Thyroid gland (tissue), 4 donors: ENCODE measurements at regions not wholly inside any gene's neighbourhood (a gene's known extent, or its start where the extent isn't known, plus 50 kb on each side); places are given as distances from the start of the nearest gene placed in this dataset.

Source experiments
- DNase-seq, 2 donors: peaks; one replicate each; pipeline ENCODE4 v3.0.0-alpha.2; 2019
- H3K27ac ChIP-seq, 3 donors: fragments of 200-600 bp; sonication (generic); 1 replicate in 2 of 3; 2 replicates in 1 of 3; pipeline ENCODE4 v1.5.1; 2016 to 2019; ENCODE audit warnings: mild to moderate bottlenecking in 1 of 3, moderate library complexity in 1 of 3
- H3K27me3 ChIP-seq: fragments of 200-600 bp; sonication (generic); one replicate; pipeline ENCODE4 v1.5.1; 2019
- H3K36me3 ChIP-seq, 2 donors: fragments of 200-600 bp; sonication (generic); one replicate each; pipeline ENCODE4 v1.5.1; 2016 to 2019
- H3K4me1 ChIP-seq, 2 donors: fragments of 200-600 bp; sonication (generic); one replicate each; pipeline ENCODE4 v1.5.1; 2017 to 2019
- H3K4me3 ChIP-seq, 3 donors: fragments of 200-600 bp; sonication (generic); replicated peaks in 1 of 3; 1 replicate in 2 of 3; 2 replicates in 1 of 3; pipeline ENCODE4 v1.5.1; 2016; ENCODE audit warnings: mild to moderate bottlenecking in 1 of 3
- H3K9me3 ChIP-seq: fragments of 200-600 bp; sonication (generic); one replicate; pipeline ENCODE4 v1.5.1; 2017
- CTCF ChIP-seq, 6 experiments: fragments of 200-600 bp in 3 of 6; fragments of 450-650 bp in 3 of 6; sonication (generic) in 3 of 6; IDR thresholded peaks; one replicate each; pipeline ENCODE4 v1.5.1; 2016 to 2019; ENCODE audit warnings: antibody characterized with exemption in 6 of 6, mild to moderate bottlenecking in 2 of 6, inconsistent platforms in 1 of 6, moderate library complexity in 1 of 6
- POLR2A ChIP-seq, 2 donors: fragments of 450-650 bp; IDR thresholded peaks; one replicate each; pipeline ENCODE4 v1.6.1; 2017; ENCODE audit warnings: antibody characterized with exemption in 2 of 2, mild to moderate bottlenecking in 2 of 2, moderate library complexity in 1 of 2
- WGBS, 2 donors: methylation state at CpG; one replicate each; pipeline ENCODE4 v1.1.5; 2017; 5-methylcytosine and 5-hydroxymethylcytosine counted together
- intact Hi-C: fragments of 100-400 bp; cut with DNase I; formaldehyde crosslinking; loops from one replicate; pipeline ENCODE4 v1.15.1; 2023

GRCh38 chr5:91252916-91253315, 130.2 kb downstream of the ARRDC3 start:
- no peak for TF ChIP-seq CTCF (IDR thresholded peaks at IDR 0.05)
- no peak for TF ChIP-seq POLR2A (IDR thresholded peaks at IDR 0.05)
- no peaks in the 10 kb centered on the region for H3K27me3 ChIP-seq

GRCh38 chr5:91245871-91246270, 137.2 kb downstream of the ARRDC3 start:
- no peaks in the 10 kb centered on the region for H3K36me3 ChIP-seq
- TF ChIP-seq CTCF (IDR thresholded peaks at IDR 0.05) (no peak), POLR2A (IDR thresholded peaks at IDR 0.05) (no peak)
- no peak for DNase-seq
- no peak overlapping the region for H3K4me3 ChIP-seq
- 95% methylated on average over 1 of the region's 1 CpG for WGBS, 2 donors
- intact Hi-C loops = no loop called here
- H3K27me3 ChIP-seq = no peaks in the 10 kb centered on the region
- no peaks in the 10 kb centered on the region for H3K9me3 ChIP-seq
- H3K27ac ChIP-seq = no peak overlapping the region
- no peaks in the 10 kb centered on the region for H3K4me1 ChIP-seq

More at GRCh38 chr5:91252916-91253315, 130.2 kb downstream of the ARRDC3 start:
- Histone ChIP-seq H3K4me1 (peaks cover 16 to 27% of the 10 kb centered on the region in 2 donors), H3K27ac (peak overlapping the region in 2 of 3 donors; percentile 8 to 34), H3K36me3 (no peaks in the 10 kb centered on the region), H3K4me3 (no peak overlapping the region), H3K9me3 (no peaks in the 10 kb centered on the region)
- intact Hi-C loops = no loop called here
- no peak for DNase-seq
- WGBS, 2 donors = 68 to 76% methylated on average over 2 of the region's 2 CpGs

GRCh38 chr5:91245074-91245452, 138.1 kb downstream of the ARRDC3 start:
- intact Hi-C loops = no loop called here
- WGBS, 2 donors = 53 to 63% methylated on average over 3 of the region's 3 CpGs
- no peaks in the 10 kb centered on the region for H3K4me1 ChIP-seq
- no peaks in the 10 kb centered on the region for H3K9me3 ChIP-seq
- no peak for TF ChIP-seq POLR2A (IDR thresholded peaks at IDR 0.05)
- no peak for TF ChIP-seq CTCF (IDR thresholded peaks at IDR 0.05)
- no peak overlapping the region for H3K27ac ChIP-seq
- H3K27me3 ChIP-seq = no peaks in the 10 kb centered on the region
- no peaks in the 10 kb centered on the region for H3K36me3 ChIP-seq
- DNase-seq = no peak
- no peak overlapping the region for H3K4me3 ChIP-seq

GRCh38 chr5:91244380-91245073, 138.6 kb downstream of the ARRDC3 start:
- Histone ChIP-seq H3K4me1 (no peaks in the 10 kb centered on the region), H3K27me3 (no peaks in the 10 kb centered on the region), H3K4me3 (no peak overlapping the region), H3K27ac (no peak overlapping the region), H3K9me3 (no peaks in the 10 kb centered on the region), H3K36me3 (no peaks in the 10 kb centered on the region)
- TF ChIP-seq POLR2A (IDR thresholded peaks at IDR 0.05) (no peak), CTCF (IDR thresholded peaks at IDR 0.05) (no peak)
- DNase-seq = no peak
- intact Hi-C loops = no loop called here
- 91 to 94% methylated on average over 6 of the region's 6 CpGs for WGBS, 2 donors

GRCh38 chr5:91243852-91244251, 139.3 kb downstream of the ARRDC3 start:
- no peak overlapping the region for H3K27ac ChIP-seq
- no peaks in the 10 kb centered on the region for H3K4me1 ChIP-seq
- H3K4me3 ChIP-seq = no peak overlapping the region
- no peaks in the 10 kb centered on the region for H3K9me3 ChIP-seq
- intact Hi-C loops = no loop called here
- no peak for DNase-seq
- WGBS, 2 donors = 77 to 79% methylated on average over 1 of the region's 1 CpG
- TF ChIP-seq POLR2A (IDR thresholded peaks at IDR 0.05) = no peak
- no peak for TF ChIP-seq CTCF (IDR thresholded peaks at IDR 0.05)
- no peaks in the 10 kb centered on the region for H3K27me3 ChIP-seq
- H3K36me3 ChIP-seq = no peaks in the 10 kb centered on the region
